ENCODE measurements at regions not wholly inside any gene's neighbourhood (a gene's known extent, or its start where the extent isn't known, plus 50 kb on each side); places are given as distances from the start of the nearest gene placed in this dataset.
"Not testable (repeated sequence)": the region's sequence is repeated elsewhere in the genome, so short reads cannot be mapped to it uniquely, and the experiment has no call there.

DNA sequence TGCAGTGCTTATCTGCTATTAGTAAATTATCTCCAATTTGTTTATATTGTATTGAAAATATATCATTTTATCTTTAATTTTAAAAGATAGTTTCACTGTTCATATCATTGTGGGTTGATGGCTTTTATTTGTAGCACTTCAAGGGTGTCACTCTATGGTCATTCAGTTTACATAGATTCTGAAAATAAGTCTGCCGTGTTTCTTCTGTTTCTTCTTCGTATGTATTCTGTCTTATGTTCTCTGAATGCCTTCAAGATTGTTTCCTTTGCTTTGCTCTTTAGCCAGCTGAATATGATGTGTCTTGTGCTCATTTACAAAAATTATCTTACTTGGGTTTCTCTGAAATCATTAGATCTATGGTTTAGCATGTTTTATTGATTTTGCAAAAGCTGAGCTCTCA lies 359.9 kb downstream of the CYLC2 start:
- Histone ChIP-seq H3K9ac (ENCODE audit: extremely low read depth, low read length, poor library complexity, severe bottlenecking) (no peak overlapping the region), H3K4me1 (ENCODE audit: control insufficient read depth, insufficient read depth, low read length) (no peaks in the 10 kb centered on the region)
- no peaks in the 10 kb centered on the region for H3K36me3 Mint-ChIP-seq (ENCODE audit: low read depth)

DNA sequence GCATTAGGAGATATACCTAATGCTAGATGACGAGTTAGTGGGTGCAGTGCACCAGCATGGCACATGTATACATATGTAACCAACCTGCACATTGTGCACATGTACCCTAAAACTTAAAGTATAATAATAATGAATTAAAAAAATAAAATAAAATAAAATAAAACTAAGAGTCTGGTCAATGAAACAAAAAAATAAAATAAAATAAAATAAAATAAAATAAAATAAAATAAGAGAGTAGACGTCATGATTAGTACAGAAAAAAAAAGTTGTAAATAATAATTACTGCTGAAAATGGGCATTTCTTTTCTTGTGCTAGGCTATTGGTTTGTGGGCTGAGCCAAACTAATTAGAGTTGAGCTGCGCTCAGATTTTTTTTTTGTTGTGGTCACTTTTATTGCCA lies 362.8 kb downstream of the CYLC2 start:
- WGBS, 2 experiments (ENCODE audit: insufficient coverage in 1 of 2, insufficient read length in 1 of 2), result 71 to 86% methylated on average over 1 to 2 of the region's 3 CpGs
- peaks cover 18% of the 10 kb centered on the region for H3K9me3 Mint-ChIP-seq
- not testable (repeated sequence) for H3K27me3 Mint-ChIP-seq (ENCODE audit: insufficient read depth)

More for the DNA sequence above, 359.9 kb downstream of the CYLC2 start:
- no peaks in the 10 kb centered on the region for H3K36me3 ChIP-seq (ENCODE audit: control insufficient read depth, insufficient read depth, low read length)
- H3K9me3 Mint-ChIP-seq, result peaks cover 18% of the 10 kb centered on the region
- WGBS, 2 experiments (ENCODE audit: insufficient coverage in 1 of 2, insufficient read length in 1 of 2), result 84% methylated on average over 2 of the region's 2 CpGs; no CpG with 5 or more reads in 1 of the 2 experiments
- H3K27me3 ChIP-seq (ENCODE audit: control insufficient read depth, insufficient read depth, low read length, poor library complexity, severe bottlenecking), result no peaks in the 10 kb centered on the region
- H3K9me3 ChIP-seq (ENCODE audit: control insufficient read depth, low read length), result peaks cover 23% of the 10 kb centered on the region
- H3K27ac Mint-ChIP-seq, result no peak overlapping the region
- H3K27me3 Mint-ChIP-seq (ENCODE audit: insufficient read depth), result no peaks in the 10 kb centered on the region
- TF ChIP-seq, protein P1, sequence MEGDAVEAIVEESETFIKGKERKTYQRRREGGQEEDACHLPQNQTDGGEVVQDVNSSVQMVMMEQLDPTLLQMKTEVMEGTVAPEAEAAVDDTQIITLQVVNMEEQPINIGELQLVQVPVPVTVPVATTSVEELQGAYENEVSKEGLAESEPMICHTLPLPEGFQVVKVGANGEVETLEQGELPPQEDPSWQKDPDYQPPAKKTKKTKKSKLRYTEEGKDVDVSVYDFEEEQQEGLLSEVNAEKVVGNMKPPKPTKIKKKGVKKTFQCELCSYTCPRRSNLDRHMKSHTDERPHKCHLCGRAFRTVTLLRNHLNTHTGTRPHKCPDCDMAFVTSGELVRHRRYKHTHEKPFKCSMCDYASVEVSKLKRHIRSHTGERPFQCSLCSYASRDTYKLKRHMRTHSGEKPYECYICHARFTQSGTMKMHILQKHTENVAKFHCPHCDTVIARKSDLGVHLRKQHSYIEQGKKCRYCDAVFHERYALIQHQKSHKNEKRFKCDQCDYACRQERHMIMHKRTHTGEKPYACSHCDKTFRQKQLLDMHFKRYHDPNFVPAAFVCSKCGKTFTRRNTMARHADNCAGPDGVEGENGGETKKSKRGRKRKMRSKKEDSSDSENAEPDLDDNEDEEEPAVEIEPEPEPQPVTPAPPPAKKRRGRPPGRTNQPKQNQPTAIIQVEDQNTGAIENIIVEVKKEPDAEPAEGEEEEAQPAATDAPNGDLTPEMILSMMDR (conservative IDR thresholded peaks at IDR 0.05), result no peak
- H3K4me3 ChIP-seq (ENCODE audit: low read length), result no peak overlapping the region
- H3K4me1 Mint-ChIP-seq, result peaks cover 11% of the 10 kb centered on the region
- DNase-seq, result no peak
- H3K27ac ChIP-seq (ENCODE audit: low read depth, low read length), result no peak overlapping the region
- no peak overlapping the region for H3K4me3 Mint-ChIP-seq

DNA sequence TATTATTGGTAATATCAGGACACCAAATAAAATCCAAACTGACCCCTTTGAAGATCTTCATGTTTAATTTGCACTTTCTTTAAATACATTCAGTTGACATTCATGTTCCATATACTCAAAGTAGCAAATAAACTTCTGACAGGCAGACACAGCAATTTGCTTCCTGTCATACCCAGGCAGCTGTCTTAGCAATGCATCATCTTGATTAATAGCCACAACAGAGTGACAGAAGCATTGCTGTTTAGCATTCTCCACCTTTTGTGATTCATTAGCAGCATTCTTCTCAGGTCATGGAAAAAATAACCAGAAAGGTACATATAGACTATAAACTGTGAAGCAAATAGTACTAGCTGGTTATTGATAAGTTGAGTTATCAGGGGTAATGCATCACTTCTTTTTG lies 366.8 kb downstream of the CYLC2 start:
- Histone ChIP-seq H3K9ac (ENCODE audit: extremely low read depth, low read length, poor library complexity, severe bottlenecking) (no peak overlapping the region), H3K27ac (ENCODE audit: low read depth, low read length) (no peak overlapping the region), H3K36me3 (ENCODE audit: control insufficient read depth, insufficient read depth, low read length) (no peaks in the 10 kb centered on the region), H3K4me3 (ENCODE audit: low read length) (no peak overlapping the region), H3K9me3 (ENCODE audit: control insufficient read depth, low read length) (peaks cover 30% of the 10 kb centered on the region), H3K27me3 (ENCODE audit: control insufficient read depth, insufficient read depth, low read length, poor library complexity, severe bottlenecking) (no peaks in the 10 kb centered on the region), H3K4me1 (ENCODE audit: control insufficient read depth, insufficient read depth, low read length) (no peaks in the 10 kb centered on the region)
- DNase-seq, result no peak
- TF ChIP-seq, protein P1 (conservative IDR thresholded peaks at IDR 0.05), result no peak
- H3K4me3 Mint-ChIP-seq, result no peak overlapping the region
- no peaks in the 10 kb centered on the region for H3K27me3 Mint-ChIP-seq (ENCODE audit: insufficient read depth)
- peaks cover 4% of the 10 kb centered on the region for H3K9me3 Mint-ChIP-seq
- no peaks in the 10 kb centered on the region for H3K36me3 Mint-ChIP-seq (ENCODE audit: low read depth)
- H3K4me1 Mint-ChIP-seq, result no peaks in the 10 kb centered on the region
- no peak overlapping the region for H3K27ac Mint-ChIP-seq

More for the DNA sequence above, 362.8 kb downstream of the CYLC2 start:
- not testable (repeated sequence) for H3K4me3 Mint-ChIP-seq; H3K36me3 ChIP-seq (ENCODE audit: control insufficient read depth, insufficient read depth, low read length); H3K4me3 ChIP-seq (ENCODE audit: low read length); H3K27ac Mint-ChIP-seq; H3K27ac ChIP-seq (ENCODE audit: low read depth, low read length); DNase-seq; H3K9ac ChIP-seq (ENCODE audit: extremely low read depth, low read length, poor library complexity, severe bottlenecking); H3K4me1 Mint-ChIP-seq; H3K36me3 Mint-ChIP-seq (ENCODE audit: low read depth); H3K27me3 ChIP-seq (ENCODE audit: control insufficient read depth, insufficient read depth, low read length, poor library complexity, severe bottlenecking); H3K4me1 ChIP-seq (ENCODE audit: control insufficient read depth, insufficient read depth, low read length)
- peaks cover 50% of the 10 kb centered on the region for H3K9me3 ChIP-seq (ENCODE audit: control insufficient read depth, low read length)

DNA sequence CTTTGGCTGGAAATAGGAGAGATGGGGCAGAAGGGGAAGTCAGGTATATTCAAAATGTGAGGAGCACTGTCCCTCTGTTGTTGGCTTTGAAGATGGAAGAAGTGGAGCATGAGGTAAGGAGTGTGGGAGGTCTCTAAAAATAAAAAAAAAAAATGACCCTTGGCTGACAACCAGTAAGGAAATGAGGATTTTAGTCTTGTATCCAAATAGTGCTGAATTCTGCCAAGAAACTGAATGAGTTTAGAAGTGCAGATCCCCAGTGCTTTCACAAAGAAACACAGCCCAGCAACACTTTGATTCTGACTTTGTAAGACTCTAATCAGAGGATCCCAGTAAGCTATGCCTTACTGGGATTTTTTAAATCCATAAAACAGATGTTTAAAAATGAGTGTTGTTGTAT lies 367.9 kb downstream of the CYLC2 start:
- no peaks in the 10 kb centered on the region for H3K36me3 ChIP-seq (ENCODE audit: control insufficient read depth, insufficient read depth, low read length)
- H3K36me3 Mint-ChIP-seq (ENCODE audit: low read depth), result no peaks in the 10 kb centered on the region
- H3K27me3 Mint-ChIP-seq (ENCODE audit: insufficient read depth), result no peaks in the 10 kb centered on the region

More for the DNA sequence above, 367.9 kb downstream of the CYLC2 start:
- Histone ChIP-seq H3K4me1 (ENCODE audit: control insufficient read depth, insufficient read depth, low read length) (no peaks in the 10 kb centered on the region), H3K9me3 (ENCODE audit: control insufficient read depth, low read length) (peaks cover 38% of the 10 kb centered on the region), H3K4me3 (ENCODE audit: low read length) (no peak overlapping the region), H3K9ac (ENCODE audit: extremely low read depth, low read length, poor library complexity, severe bottlenecking) (no peak overlapping the region), H3K27me3 (ENCODE audit: control insufficient read depth, insufficient read depth, low read length, poor library complexity, severe bottlenecking) (no peaks in the 10 kb centered on the region), H3K27ac (ENCODE audit: low read depth, low read length) (no peak overlapping the region)
- no peak for DNase-seq
- no peak overlapping the region for H3K27ac Mint-ChIP-seq
- peaks cover 4% of the 10 kb centered on the region for H3K9me3 Mint-ChIP-seq
- TF ChIP-seq, protein P1 (conservative IDR thresholded peaks at IDR 0.05), result no peak
- no peaks in the 10 kb centered on the region for H3K4me1 Mint-ChIP-seq
- H3K4me3 Mint-ChIP-seq, result no peak overlapping the region

Measured in endodermal cell (in vitro differentiated cells).